Panc1 (cell line): ENCODE measurements at regions not wholly inside any gene's neighbourhood (a gene's known extent, or its start where the extent isn't known, plus 50 kb on each side); places are given as distances from the start of the nearest gene placed in this dataset.

Experiments
- ATAC-seq: fragments of 200-7000 bp; cut with Tn5 transposase; 2 replicates; pipeline ENCODE4 v1.9.1; 2020; ENCODE audit warnings: mild to moderate bottlenecking, moderate library complexity
- BruUV-seq: library from RNA; stranded (reverse); fragments of 400-500 nt; replicated peaks from 2 replicates; lab custom pipeline; 2021; lab: Mats Ljungman, UMichigan
- CTCF ChIA-PET: fragments of 300-600 bp; sonication (Branson Sonifier 250); formaldehyde crosslinking; loops from one replicate; lab custom pipeline; 2022; ENCODE audit warnings: antibody characterized with exemption; lab: Charles Lee
- POLR2A ChIA-PET: fragments of 300-600 bp; sonication (Branson Sonifier 250); formaldehyde crosslinking; loops from one replicate; lab custom pipeline; 2022; ENCODE audit warnings: antibody characterized with exemption; lab: Charles Lee
- DNase-seq: peaks from one replicate; pipeline ENCODE4 v3.0.0-alpha.2; 2010; ENCODE audit warnings: low read depth, low spot score
- H3K27ac ChIP-seq: 2 replicates; pipeline ENCODE4 v1.5.1; 2011; ENCODE audit warnings: mild to moderate bottlenecking, low read length, inconsistent platforms
- H3K27me3 ChIP-seq: fragments of 200-500 bp; sonication (Bioruptor generic); 2 replicates; pipeline ENCODE4 v1.6.0; 2014; ENCODE audit warnings: low read length, inconsistent platforms; ENCODE audit not compliant: control insufficient read depth, insufficient read depth
- H3K36me3 ChIP-seq: fragments of 200-500 bp; sonication (Bioruptor generic); 2 replicates; pipeline ENCODE4 v1.5.1; 2014; ENCODE audit warnings: inconsistent platforms, mild to moderate bottlenecking, low read length, moderate library complexity; ENCODE audit not compliant: control insufficient read depth, insufficient read depth
- H3K4me1 ChIP-seq: 2 replicates; pipeline ENCODE4 v1.5.1; 2011; ENCODE audit warnings: inconsistent platforms, mild to moderate bottlenecking, low read length, moderate library complexity; ENCODE audit not compliant: control insufficient read depth, insufficient read depth
- H3K4me3 ChIP-seq, 2 experiments: 2 replicates each; pipeline ENCODE4 v1.5.1; 2011 to 2012; ENCODE audit warnings: low read depth in 2 of 2, low read length in 2 of 2, mild to moderate bottlenecking in 2 of 2, inconsistent platforms in 1 of 2, moderate library complexity in 1 of 2
- H3K9me3 ChIP-seq: fragments of 200-500 bp; sonication (Bioruptor generic); 2 replicates; pipeline ENCODE4 v1.5.1; 2014; ENCODE audit warnings: low read depth, mild to moderate bottlenecking, inconsistent platforms, low read length, moderate library complexity; ENCODE audit not compliant: control insufficient read depth, insufficient read depth
- POLR2AphosphoS5 ChIP-seq: IDR thresholded peaks from 2 replicates; pipeline ENCODE4 v1.6.1; 2012; ENCODE audit warnings: mild to moderate bottlenecking, low read depth, low read length, moderate library complexity
- SIN3A ChIP-seq: IDR thresholded peaks from 2 replicates; pipeline ENCODE4 v1.6.1; 2012; ENCODE audit warnings: low read depth, mild to moderate bottlenecking, low read length, moderate library complexity, borderline replicate concordance; ENCODE audit not compliant: insufficient read depth
- TCF7L2 ChIP-seq: IDR thresholded peaks from 2 replicates; pipeline ENCODE4 v1.6.1; 2011; ENCODE audit warnings: mild to moderate bottlenecking, low read depth, low read length, inconsistent platforms
- in situ Hi-C: cut with HindIII; loops from 2 replicates; pipeline ENCODE4 v1.10.0; 2016; ENCODE audit warnings: low sequenced_read_pairs, low pct_unique_long_range_greater_than_20kb
- intact Hi-C: fragments of 100-400 bp; cut with micrococcal nuclease; formaldehyde crosslinking; loops from one replicate; pipeline ENCODE4 v1.10.0; 2022; ENCODE audit not compliant: unreplicated experiment
- TF ChIP-seq, protein P1 (sequence below): fragments of 450-650 bp; IDR thresholded peaks from 2 replicates; pipeline ENCODE4 v1.5.1; 2017; ENCODE audit warnings: mild to moderate bottlenecking
- TF ChIP-seq, protein P2 (sequence below), 2 experiments: IDR thresholded peaks; 2 replicates each; pipeline ENCODE4 v1.6.1; 2011 to 2012; ENCODE audit warnings: low read depth in 2 of 2, control low read depth in 1 of 2, low read length in 1 of 2, mild to moderate bottlenecking in 1 of 2, moderate library complexity in 1 of 2; ENCODE audit not compliant: insufficient read depth in 1 of 2

DNA sequence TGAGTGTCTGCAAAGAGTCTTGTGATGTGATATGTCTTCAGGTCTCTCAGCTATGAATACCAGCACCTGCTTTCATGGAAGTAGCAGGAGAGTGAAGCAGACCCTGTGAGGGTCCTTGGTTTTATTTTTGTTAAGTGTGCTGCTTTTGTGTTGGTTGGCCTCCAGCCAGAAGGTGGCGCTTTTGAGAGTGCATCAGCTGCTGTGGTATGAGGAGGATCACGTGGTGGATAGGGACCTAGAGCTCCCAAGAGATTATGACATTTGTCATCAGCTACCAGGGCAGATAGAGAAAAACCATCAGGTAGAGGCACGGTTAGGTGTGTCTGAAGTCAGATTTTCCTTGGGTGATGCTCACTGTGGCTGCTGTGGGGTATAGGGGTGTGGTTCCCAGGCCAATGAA, 1232.1 kb downstream of the MRPL39 start:
- Histone ChIP-seq H3K4me1 (no peaks in the 10 kb centered on the region), H3K4me3 (no peak overlapping the region), H3K27me3 (no peaks in the 10 kb centered on the region), H3K27ac (no peak overlapping the region), H3K36me3 (no peaks in the 10 kb centered on the region), H3K9me3 (no peaks in the 10 kb centered on the region)
- CTCF ChIA-PET = no interaction called here
- no peak for DNase-seq
- TF ChIP-seq, protein P1, sequence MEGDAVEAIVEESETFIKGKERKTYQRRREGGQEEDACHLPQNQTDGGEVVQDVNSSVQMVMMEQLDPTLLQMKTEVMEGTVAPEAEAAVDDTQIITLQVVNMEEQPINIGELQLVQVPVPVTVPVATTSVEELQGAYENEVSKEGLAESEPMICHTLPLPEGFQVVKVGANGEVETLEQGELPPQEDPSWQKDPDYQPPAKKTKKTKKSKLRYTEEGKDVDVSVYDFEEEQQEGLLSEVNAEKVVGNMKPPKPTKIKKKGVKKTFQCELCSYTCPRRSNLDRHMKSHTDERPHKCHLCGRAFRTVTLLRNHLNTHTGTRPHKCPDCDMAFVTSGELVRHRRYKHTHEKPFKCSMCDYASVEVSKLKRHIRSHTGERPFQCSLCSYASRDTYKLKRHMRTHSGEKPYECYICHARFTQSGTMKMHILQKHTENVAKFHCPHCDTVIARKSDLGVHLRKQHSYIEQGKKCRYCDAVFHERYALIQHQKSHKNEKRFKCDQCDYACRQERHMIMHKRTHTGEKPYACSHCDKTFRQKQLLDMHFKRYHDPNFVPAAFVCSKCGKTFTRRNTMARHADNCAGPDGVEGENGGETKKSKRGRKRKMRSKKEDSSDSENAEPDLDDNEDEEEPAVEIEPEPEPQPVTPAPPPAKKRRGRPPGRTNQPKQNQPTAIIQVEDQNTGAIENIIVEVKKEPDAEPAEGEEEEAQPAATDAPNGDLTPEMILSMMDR = peak; percentile 15; the same call in 1 of the 2 replicates
- no peak for TF ChIP-seq TCF7L2
- in situ Hi-C loops (no loop called here), intact Hi-C loops (no loop called here)
- ATAC-seq = no peak
- BruUV-seq = no TSS peak
- POLR2A ChIA-PET = no interaction called here

DNA sequence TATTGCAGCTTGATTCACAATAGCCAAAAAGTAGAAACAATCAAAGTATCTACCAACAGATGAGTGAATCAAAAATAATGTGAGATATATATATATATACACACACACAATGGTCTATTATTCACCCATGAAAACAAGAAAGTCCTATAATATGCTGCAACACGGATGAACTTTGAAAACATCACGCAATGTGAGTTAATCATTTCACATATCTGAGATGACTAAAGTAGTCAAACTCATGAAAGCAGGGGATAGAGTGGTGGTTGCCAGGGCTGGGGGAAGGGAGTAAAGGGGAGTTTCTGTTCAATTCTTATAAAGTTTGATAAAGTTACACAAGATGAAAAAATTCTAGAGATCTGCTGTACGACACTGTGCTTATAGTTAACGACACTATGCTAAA, 1234.8 kb downstream of the MRPL39 start:
- intact Hi-C loops = no loop called here
- Histone ChIP-seq H3K4me3 (no peak overlapping the region), H3K4me1 (no peaks in the 10 kb centered on the region), H3K27ac (no peak overlapping the region), H3K9me3 (no peaks in the 10 kb centered on the region), H3K27me3 (no peaks in the 10 kb centered on the region), H3K36me3 (no peaks in the 10 kb centered on the region)
- no peak for ATAC-seq
- no TSS peak for BruUV-seq
- CTCF ChIA-PET = no interaction called here
- in situ Hi-C loops = no loop called here
- no peak for TF ChIP-seq SIN3A
- TF ChIP-seq, protein P1 = no peak
- no peak for DNase-seq
- POLR2A ChIA-PET = interaction anchor here (0.7 kb wide), 1 partner anchor 40 kb away, joined by 3 read pairs; no protein-coding TSS in a partner anchor

DNA sequence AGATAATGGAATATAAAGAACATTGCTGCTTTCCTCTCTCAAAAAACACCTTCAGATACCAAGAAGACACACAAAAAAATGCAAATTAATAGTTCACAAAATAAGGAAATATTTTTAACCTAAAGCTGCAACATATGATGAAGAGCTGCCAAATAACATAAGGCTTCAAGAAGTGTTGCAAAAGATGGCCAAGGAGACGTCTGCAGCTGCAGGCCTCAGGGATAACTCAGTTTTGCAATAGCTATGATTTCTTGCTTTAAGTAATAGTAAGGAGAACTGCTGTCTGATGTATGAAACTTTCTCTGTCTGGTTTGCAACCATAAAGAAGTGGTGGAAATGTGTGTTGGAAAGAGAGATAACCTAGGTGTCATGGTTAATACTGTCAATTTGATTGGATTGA, 1237.5 kb downstream of the MRPL39 start:
- Histone ChIP-seq H3K4me3 (no peak overlapping the region), H3K36me3 (no peaks in the 10 kb centered on the region), H3K27me3 (no peaks in the 10 kb centered on the region), H3K27ac (no peak overlapping the region), H3K4me1 (no peaks in the 10 kb centered on the region), H3K9me3 (no peaks in the 10 kb centered on the region)
- DNase-seq (no peak), ATAC-seq (no peak)
- no TSS peak for BruUV-seq
- intact Hi-C loops (no loop called here), in situ Hi-C loops (no loop called here)
- CTCF ChIA-PET = no interaction called here
- POLR2A ChIA-PET = no interaction called here
- no peak for TF ChIP-seq SIN3A
- TF ChIP-seq TCF7L2 = no peak
- TF ChIP-seq, protein P1 = no peak
- TF ChIP-seq, protein P2, sequence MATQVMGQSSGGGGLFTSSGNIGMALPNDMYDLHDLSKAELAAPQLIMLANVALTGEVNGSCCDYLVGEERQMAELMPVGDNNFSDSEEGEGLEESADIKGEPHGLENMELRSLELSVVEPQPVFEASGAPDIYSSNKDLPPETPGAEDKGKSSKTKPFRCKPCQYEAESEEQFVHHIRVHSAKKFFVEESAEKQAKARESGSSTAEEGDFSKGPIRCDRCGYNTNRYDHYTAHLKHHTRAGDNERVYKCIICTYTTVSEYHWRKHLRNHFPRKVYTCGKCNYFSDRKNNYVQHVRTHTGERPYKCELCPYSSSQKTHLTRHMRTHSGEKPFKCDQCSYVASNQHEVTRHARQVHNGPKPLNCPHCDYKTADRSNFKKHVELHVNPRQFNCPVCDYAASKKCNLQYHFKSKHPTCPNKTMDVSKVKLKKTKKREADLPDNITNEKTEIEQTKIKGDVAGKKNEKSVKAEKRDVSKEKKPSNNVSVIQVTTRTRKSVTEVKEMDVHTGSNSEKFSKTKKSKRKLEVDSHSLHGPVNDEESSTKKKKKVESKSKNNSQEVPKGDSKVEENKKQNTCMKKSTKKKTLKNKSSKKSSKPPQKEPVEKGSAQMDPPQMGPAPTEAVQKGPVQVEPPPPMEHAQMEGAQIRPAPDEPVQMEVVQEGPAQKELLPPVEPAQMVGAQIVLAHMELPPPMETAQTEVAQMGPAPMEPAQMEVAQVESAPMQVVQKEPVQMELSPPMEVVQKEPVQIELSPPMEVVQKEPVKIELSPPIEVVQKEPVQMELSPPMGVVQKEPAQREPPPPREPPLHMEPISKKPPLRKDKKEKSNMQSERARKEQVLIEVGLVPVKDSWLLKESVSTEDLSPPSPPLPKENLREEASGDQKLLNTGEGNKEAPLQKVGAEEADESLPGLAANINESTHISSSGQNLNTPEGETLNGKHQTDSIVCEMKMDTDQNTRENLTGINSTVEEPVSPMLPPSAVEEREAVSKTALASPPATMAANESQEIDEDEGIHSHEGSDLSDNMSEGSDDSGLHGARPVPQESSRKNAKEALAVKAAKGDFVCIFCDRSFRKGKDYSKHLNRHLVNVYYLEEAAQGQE (IDR thresholded peaks at IDR 0.05; ENCODE audit: insufficient read depth in 1 of 2, low read depth in 2 of 2, low read length in 1 of 2) = no peak
- no peak for TF ChIP-seq POLR2AphosphoS5
